KMS-11 (cell line): ENCODE measurements at regions not wholly inside any gene's neighbourhood (a gene's known extent, or its start where the extent isn't known, plus 50 kb on each side); places are given as distances from the start of the nearest gene placed in this dataset.

ENCODE experiments used
- H2AFZ ChIP-seq: fragments of 200-600 bp; sonication (generic); 2 replicates; pipeline ENCODE4 v1.6.1; 2016; ENCODE audit warnings: antibody characterized with exemption, mixed run types, low read depth
- H3K27ac ChIP-seq: fragments of 200-600 bp; sonication (generic); 2 replicates; pipeline ENCODE4 v1.6.1; 2016; ENCODE audit warnings: mild to moderate bottlenecking, mixed run types
- H3K27me3 ChIP-seq: fragments of 200-600 bp; sonication (generic); 2 replicates; pipeline ENCODE4 v1.6.1; 2017; ENCODE audit warnings: mild to moderate bottlenecking, low read depth, mixed run types, moderate library complexity; ENCODE audit not compliant: insufficient read depth
- H3K36me3 ChIP-seq: fragments of 200-600 bp; sonication (generic); 2 replicates; pipeline ENCODE4 v1.6.1; 2017; ENCODE audit warnings: mild to moderate bottlenecking, mixed run types; ENCODE audit not compliant: insufficient read depth
- H3K4me1 ChIP-seq: fragments of 200-600 bp; sonication (generic); 2 replicates; pipeline ENCODE4 v1.6.1; 2016; ENCODE audit warnings: mild to moderate bottlenecking, low read depth, mixed run types; ENCODE audit not compliant: poor library complexity, severe bottlenecking
- H3K4me2 ChIP-seq: fragments of 200-600 bp; sonication (generic); 2 replicates; pipeline ENCODE4 v1.7.0; 2016; ENCODE audit warnings: mild to moderate bottlenecking, mixed run types
- H3K4me3 ChIP-seq: fragments of 200-600 bp; sonication (generic); IDR thresholded peaks from 2 replicates; pipeline ENCODE4 v1.6.1; 2017; ENCODE audit warnings: low read depth, low read length, mixed read lengths; ENCODE audit not compliant: insufficient read depth
- H3K79me2 ChIP-seq: fragments of 200-600 bp; sonication (generic); 2 replicates; pipeline ENCODE4 v1.6.1; 2016; ENCODE audit warnings: low read depth, mixed run types; ENCODE audit not compliant: insufficient read depth
- H3K9ac ChIP-seq: fragments of 200-600 bp; sonication (generic); 2 replicates; pipeline ENCODE4 v1.6.1; 2016; ENCODE audit warnings: mild to moderate bottlenecking, mixed run types
- H4K20me1 ChIP-seq: fragments of 200-600 bp; sonication (generic); 2 replicates; pipeline ENCODE4 v1.6.1; 2016; ENCODE audit warnings: mild to moderate bottlenecking, mixed run types; ENCODE audit not compliant: insufficient read depth
- CTCF ChIP-seq: fragments of 200-600 bp; sonication (generic); conservative IDR thresholded peaks from 2 replicates; pipeline ENCODE4 v1.6.1; 2017; ENCODE audit warnings: low read depth, mild to moderate bottlenecking, antibody characterized with exemption, low read length, moderate library complexity, mixed read lengths

- Histone ChIP-seq H3K4me2 (no peak overlapping the region), H2AFZ (no peak overlapping the region), H4K20me1 (no peaks in the 10 kb centered on the region), H3K36me3 (no peaks in the 10 kb centered on the region), H3K27ac (no peak overlapping the region), H3K4me3 (no peak overlapping the region), H3K27me3 (no peaks in the 10 kb centered on the region), H3K4me1 (no peaks in the 10 kb centered on the region), H3K9ac (no peak overlapping the region), H3K79me2 (no peaks in the 10 kb centered on the region)
- TF ChIP-seq CTCF = no peak
Observed at GRCh38 chr3:146895026-146895749, 290.0 kb upstream of the PLSCR5 start.

- Histone ChIP-seq H2AFZ (no peak overlapping the region), H3K36me3 (no peaks in the 10 kb centered on the region), H4K20me1 (no peaks in the 10 kb centered on the region), H3K27me3 (no peaks in the 10 kb centered on the region), H3K9ac (no peak overlapping the region), H3K4me1 (no peaks in the 10 kb centered on the region), H3K4me3 (no peak overlapping the region), H3K4me2 (no peak overlapping the region), H3K79me2 (no peaks in the 10 kb centered on the region), H3K27ac (no peak overlapping the region)
- no peak for TF ChIP-seq CTCF
Observed at GRCh38 chr3:146894406-146894805, 289.3 kb upstream of the PLSCR5 start.

GRCh38 chr3:146892041-146892440 lies 286.9 kb upstream of the PLSCR5 start:
- H3K79me2 ChIP-seq = no peaks in the 10 kb centered on the region
- H3K4me3 ChIP-seq = no peak overlapping the region
- no peaks in the 10 kb centered on the region for H3K27me3 ChIP-seq
- H3K27ac ChIP-seq = no peak overlapping the region
- H4K20me1 ChIP-seq = no peaks in the 10 kb centered on the region
- no peak overlapping the region for H2AFZ ChIP-seq
- H3K36me3 ChIP-seq = no peaks in the 10 kb centered on the region
- no peak overlapping the region for H3K4me2 ChIP-seq
- H3K4me1 ChIP-seq = no peaks in the 10 kb centered on the region
- H3K9ac ChIP-seq = no peak overlapping the region
- TF ChIP-seq CTCF = no peak

- Histone ChIP-seq H3K4me1 (no peaks in the 10 kb centered on the region), H4K20me1 (no peaks in the 10 kb centered on the region), H3K9ac (no peak overlapping the region), H3K36me3 (no peaks in the 10 kb centered on the region), H3K4me3 (no peak overlapping the region), H3K4me2 (no peak overlapping the region), H2AFZ (no peak overlapping the region), H3K27ac (no peak overlapping the region), H3K79me2 (no peaks in the 10 kb centered on the region), H3K27me3 (no peaks in the 10 kb centered on the region)
- no peak for TF ChIP-seq CTCF
Observed at GRCh38 chr3:146889626-146890025, 284.5 kb upstream of the PLSCR5 start.
